Ovary (tissue), 3 donors: ENCODE measurements at regions not wholly inside any gene's neighbourhood (a gene's known extent, or its start where the extent isn't known, plus 50 kb on each side); places are given as distances from the start of the nearest gene placed in this dataset.

ENCODE experiments used
- EP300 ChIP-seq: sonication (generic); formaldehyde crosslinking; IDR thresholded peaks from one replicate; pipeline ENCODE4 v1.6.1; 2017; ENCODE audit warnings: antibody characterized with exemption
- TF ChIP-seq, protein P1 (sequence below), 3 donors: fragments of 450-650 bp in 2 of 3; fragments of 200-600 bp in 1 of 3; IDR thresholded peaks; one replicate each; pipeline versions ENCODE4 v1.5.1 to v1.8.0; 2016 to 2022; ENCODE audit warnings: antibody characterized with exemption in 3 of 3, mild to moderate bottlenecking in 1 of 3
- donor health status: DM: no; HTN: no; CAD: no.

DNA sequence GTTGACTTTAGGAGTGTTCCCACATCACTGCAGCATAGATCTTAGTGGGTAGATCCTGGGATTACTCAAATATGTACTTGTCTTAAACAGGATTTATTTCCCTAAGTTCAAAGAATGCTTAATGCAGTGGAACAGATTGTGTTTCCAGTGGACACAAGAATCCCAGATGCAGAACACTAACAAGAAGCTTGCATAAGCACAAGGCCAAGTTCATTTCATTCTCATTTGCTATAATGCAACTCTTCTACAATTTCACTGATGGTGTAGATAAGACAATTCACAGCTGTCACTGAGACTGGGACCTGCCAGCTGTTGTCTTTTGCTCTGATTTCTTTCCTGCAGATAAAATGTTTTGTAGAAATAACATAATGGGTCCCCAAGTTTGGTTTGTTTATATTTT lies 225.6 kb downstream of the NFKBIZ start:
- TF ChIP-seq, protein P1, sequence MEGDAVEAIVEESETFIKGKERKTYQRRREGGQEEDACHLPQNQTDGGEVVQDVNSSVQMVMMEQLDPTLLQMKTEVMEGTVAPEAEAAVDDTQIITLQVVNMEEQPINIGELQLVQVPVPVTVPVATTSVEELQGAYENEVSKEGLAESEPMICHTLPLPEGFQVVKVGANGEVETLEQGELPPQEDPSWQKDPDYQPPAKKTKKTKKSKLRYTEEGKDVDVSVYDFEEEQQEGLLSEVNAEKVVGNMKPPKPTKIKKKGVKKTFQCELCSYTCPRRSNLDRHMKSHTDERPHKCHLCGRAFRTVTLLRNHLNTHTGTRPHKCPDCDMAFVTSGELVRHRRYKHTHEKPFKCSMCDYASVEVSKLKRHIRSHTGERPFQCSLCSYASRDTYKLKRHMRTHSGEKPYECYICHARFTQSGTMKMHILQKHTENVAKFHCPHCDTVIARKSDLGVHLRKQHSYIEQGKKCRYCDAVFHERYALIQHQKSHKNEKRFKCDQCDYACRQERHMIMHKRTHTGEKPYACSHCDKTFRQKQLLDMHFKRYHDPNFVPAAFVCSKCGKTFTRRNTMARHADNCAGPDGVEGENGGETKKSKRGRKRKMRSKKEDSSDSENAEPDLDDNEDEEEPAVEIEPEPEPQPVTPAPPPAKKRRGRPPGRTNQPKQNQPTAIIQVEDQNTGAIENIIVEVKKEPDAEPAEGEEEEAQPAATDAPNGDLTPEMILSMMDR (IDR thresholded peaks at IDR 0.05): no peak
- TF ChIP-seq EP300: no peak
